Right lobe of liver (tissue), 6 donors: ENCODE measurements at regions not wholly inside any gene's neighbourhood (a gene's known extent, or its start where the extent isn't known, plus 50 kb on each side); places are given as distances from the start of the nearest gene placed in this dataset.

ENCODE experiments used
- ATAC-seq, 4 donors: fragments of 200-7000 bp; cut with Tn5 transposase; one replicate each; pipeline ENCODE4 v1.9.1; 2020; ENCODE audit warnings: mild to moderate bottlenecking in 4 of 4, moderate library complexity in 4 of 4
- DNase-seq, 3 donors: peaks; one replicate each; pipeline ENCODE4 v3.0.0-alpha.2; 2020
- H3K27ac ChIP-seq, 3 donors: fragments of 200-600 bp; one replicate each; pipeline ENCODE4 v1.8.0; 2022
- H3K27me3 ChIP-seq, 2 donors: fragments of 200-600 bp; one replicate each; pipeline ENCODE4 v1.8.0; 2022
- H3K36me3 ChIP-seq, 4 donors: fragments of 200-600 bp; sonication (generic) in 1 of 4; one replicate each; pipeline versions ENCODE4 v1.5.1 to v1.8.0; 2017 to 2022; ENCODE audit warnings: control low read depth in 1 of 4
- H3K4me1 ChIP-seq, 4 donors: fragments of 200-600 bp; sonication (generic) in 1 of 4; one replicate each; pipeline versions ENCODE4 v1.5.1 to v1.8.0; 2017 to 2022; ENCODE audit warnings: control low read depth in 1 of 4
- H3K4me3 ChIP-seq, 3 donors: fragments of 200-600 bp; one replicate each; pipeline ENCODE4 v1.8.0; 2022
- H3K9me3 ChIP-seq, 4 donors: fragments of 200-600 bp; sonication (generic) in 1 of 4; one replicate each; pipeline versions ENCODE4 v1.5.1 to v1.8.0; 2017 to 2022; ENCODE audit warnings: control low read depth in 1 of 4
- CTCF ChIP-seq, 4 donors: fragments of 200-600 bp in 3 of 4; fragments of 450-650 bp in 1 of 4; IDR thresholded peaks; one replicate each; pipeline versions ENCODE4 v1.5.1 to v1.8.0; 2016 to 2022; ENCODE audit warnings: antibody characterized with exemption in 4 of 4, mild to moderate bottlenecking in 2 of 4
- POLR2A ChIP-seq: fragments of 450-650 bp; IDR thresholded peaks from one replicate; pipeline ENCODE4 v1.6.1; 2017; ENCODE audit warnings: antibody characterized with exemption, mild to moderate bottlenecking
- WGBS: methylation state at CpG from one replicate; pipeline ENCODE4 v1.1.6; 2018; ENCODE audit warnings: low coverage, low lambda C conversion rate; ENCODE audit not compliant: insufficient coverage; ENCODE audit errors: missing lambda C conversion rate; 5-methylcytosine and 5-hydroxymethylcytosine counted together
- intact Hi-C, 2 donors: fragments of 100-400 bp; cut with DNase I; formaldehyde crosslinking; loops; one replicate each; pipeline versions ENCODE4 v1.11.2 to v1.14.1; 2022
- donor health status: DM: no; HTN: yes; CAD: no.
- donor health status: DM: no; HTN: no; CAD: no.
- donor health status: DM: no; HTN: no; CAD: no.
- donor health status: DM: no; HTN: yes; CAD: no.
- donor health status: DM: no; HTN: yes; CAD: no.

DNA sequence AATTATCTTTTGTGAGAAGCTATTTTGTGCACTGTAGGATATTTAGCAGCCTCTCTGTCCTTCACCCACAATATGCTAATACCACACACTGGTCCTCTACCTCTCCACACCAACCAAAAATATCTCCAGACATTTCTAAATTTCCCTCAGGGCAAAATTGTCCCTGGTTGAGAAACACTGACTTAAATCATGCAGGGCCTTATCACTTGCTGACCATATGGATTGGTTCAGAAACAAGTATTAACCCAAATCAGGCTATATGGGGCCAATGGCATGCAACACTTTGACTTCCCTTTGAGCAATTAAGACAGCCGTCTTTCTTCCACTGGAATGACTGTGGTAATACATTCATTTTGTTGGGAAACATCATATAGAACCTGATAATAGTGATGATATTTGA lies 251.1 kb downstream of the CNTN3 start:
- no peaks in the 10 kb centered on the region for H3K27me3 ChIP-seq
- 67% methylated on average over 1 of the region's 1 CpG for WGBS
- no peak overlapping the region for H3K27ac ChIP-seq
- no peak for DNase-seq
- peaks cover 0 to 8% (median 2%) of the 10 kb centered on the region in 4 donors for H3K4me1 ChIP-seq
- TF ChIP-seq POLR2A: no peak
- TF ChIP-seq CTCF (IDR thresholded peaks at IDR 0.05): no peak
- no peaks in the 10 kb centered on the region for H3K9me3 ChIP-seq
- no peaks in the 10 kb centered on the region for H3K36me3 ChIP-seq
- no peak overlapping the region for H3K4me3 ChIP-seq
- intact Hi-C loops: no loop called here
- ATAC-seq: no peak

GRCh38 chr3:74360406-74360805 lies 254.1 kb downstream of the CNTN3 start:
- DNase-seq (no peak), ATAC-seq (peak; percentile 62 to 92 (median 76))
- H3K27ac ChIP-seq: no peak overlapping the region
- TF ChIP-seq POLR2A (no peak), CTCF (IDR thresholded peaks at IDR 0.05) (no peak)
- peaks cover 0 to 8% (median 2%) of the 10 kb centered on the region in 4 donors for H3K4me1 ChIP-seq
- H3K27me3 ChIP-seq: no peaks in the 10 kb centered on the region
- intact Hi-C loops: no loop called here
- H3K9me3 ChIP-seq: no peaks in the 10 kb centered on the region
- no peak overlapping the region for H3K4me3 ChIP-seq
- no peaks in the 10 kb centered on the region for H3K36me3 ChIP-seq

GRCh38 chr3:74357881-74358280 lies 256.6 kb downstream of the CNTN3 start:
- peaks cover 0 to 8% (median 2%) of the 10 kb centered on the region in 4 donors for H3K4me1 ChIP-seq
- no peak for TF ChIP-seq CTCF (IDR thresholded peaks at IDR 0.05)
- no peak for TF ChIP-seq POLR2A
- no peak overlapping the region for H3K27ac ChIP-seq
- H3K36me3 ChIP-seq: no peaks in the 10 kb centered on the region
- H3K9me3 ChIP-seq: no peaks in the 10 kb centered on the region
- H3K27me3 ChIP-seq: no peaks in the 10 kb centered on the region
- no peak for DNase-seq
- intact Hi-C loops: no loop called here
- ATAC-seq: no peak
- H3K4me3 ChIP-seq: no peak overlapping the region
- 84% methylated on average over 6 of the region's 6 CpGs for WGBS

DNA sequence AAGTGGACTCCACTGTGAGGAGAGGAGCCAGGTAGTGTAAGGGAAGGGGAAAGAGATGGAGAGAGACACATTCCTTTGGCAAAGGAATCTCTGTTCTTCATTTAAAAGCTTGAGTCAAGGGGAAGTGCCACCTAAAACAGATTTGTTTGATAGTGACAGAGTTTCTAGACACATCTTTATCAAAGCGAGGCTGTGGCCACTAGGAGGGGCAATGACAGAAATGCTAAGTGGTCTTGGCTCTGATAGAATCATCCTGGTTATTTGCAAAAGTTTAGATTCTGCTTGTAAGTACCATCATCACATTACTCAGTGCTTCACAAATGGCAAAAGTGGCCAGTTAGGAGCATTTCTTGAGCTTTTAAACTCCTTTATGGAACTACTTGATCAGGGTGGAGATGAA lies 261.4 kb downstream of the CNTN3 start:
- WGBS: 67% methylated on average over 1 of the region's 1 CpG
- H3K9me3 ChIP-seq: no peaks in the 10 kb centered on the region
- no peaks in the 10 kb centered on the region for H3K27me3 ChIP-seq
- intact Hi-C loops: no loop called here
- no peak for TF ChIP-seq POLR2A
- TF ChIP-seq CTCF (IDR thresholded peaks at IDR 0.05): no peak
- no peak overlapping the region for H3K4me3 ChIP-seq
- H3K36me3 ChIP-seq: no peaks in the 10 kb centered on the region
- H3K4me1 ChIP-seq: peaks cover 0 to 18% (median 9%) of the 10 kb centered on the region in 4 donors
- H3K27ac ChIP-seq: no peak overlapping the region
- no peak for DNase-seq
- ATAC-seq: no peak

- Histone ChIP-seq H3K27ac (no peak overlapping the region), H3K27me3 (no peaks in the 10 kb centered on the region), H3K9me3 (no peaks in the 10 kb centered on the region), H3K36me3 (no peaks in the 10 kb centered on the region), H3K4me1 (peaks cover 0 to 26% (median 13%) of the 10 kb centered on the region in 4 donors), H3K4me3 (no peak overlapping the region)
- WGBS: 82% methylated on average over 1 of the region's 1 CpG
- TF ChIP-seq CTCF (IDR thresholded peaks at IDR 0.05) (no peak), POLR2A (no peak)
- no peak for ATAC-seq
- DNase-seq: no peak
- intact Hi-C loops: no loop called here
These were observed 262.3 kb downstream of the CNTN3 start for GRCh38 chr3:74352166-74352565.
